Hindlimb muscle (tissue), 1 donor: ENCODE measurements at regions not wholly inside any gene's neighbourhood (a gene's known extent, or its start where the extent isn't known, plus 50 kb on each side); places are given as distances from the start of the nearest gene placed in this dataset.
A peak's percentile ranks its signal among the peaks of the same experiment; 100 is the strongest.

Experiments used
- DNase-seq: peaks from one replicate; pipeline ENCODE4 v3.0.0-alpha.2; 2013

GRCh38 chr6:134520181-134521115 lies 202.5 kb upstream of the SGK1 start:
- peak; percentile 71 for DNase-seq

- DNase-seq = no peak
These were observed 201.6 kb upstream of the SGK1 start for GRCh38 chr6:134519465-134519864.

GRCh38 chr6:134517868-134518267 lies 200.0 kb upstream of the SGK1 start:
- DNase-seq = no peak

- peak; percentile 74 for DNase-seq
These were observed 199.3 kb upstream of the SGK1 start for GRCh38 chr6:134517145-134517658.

- no peak for DNase-seq
These were observed 198.7 kb upstream of the SGK1 start for GRCh38 chr6:134516582-134516981.

GRCh38 chr6:134515986-134516385 lies 198.1 kb upstream of the SGK1 start:
- DNase-seq = no peak

DNA sequence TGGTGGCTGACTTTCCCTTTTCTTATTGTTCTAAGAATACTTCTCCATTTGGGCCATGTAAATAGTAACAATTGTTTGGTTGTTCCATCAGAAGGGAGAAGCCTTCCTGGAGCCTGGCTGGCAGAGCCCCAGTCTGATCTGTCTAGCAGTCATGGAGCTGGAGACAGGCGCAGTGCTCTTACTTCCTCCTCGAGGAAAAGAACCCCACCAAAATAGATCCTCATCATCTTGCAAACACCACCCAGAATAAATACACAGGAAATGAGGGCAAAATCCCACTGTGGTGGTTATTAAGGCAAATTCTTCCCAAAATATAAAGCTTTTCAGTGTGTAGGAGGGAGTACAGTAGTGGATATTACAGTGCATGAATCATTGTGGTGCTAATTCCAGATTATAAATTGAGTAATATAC lies 195.1 kb upstream of the SGK1 start:
- DNase-seq = peak; percentile 55

- DNase-seq = no peak
These were observed 194.2 kb upstream of the SGK1 start for GRCh38 chr6:134511984-134512683.

GRCh38 chr6:134510920-134511319 lies 193.0 kb upstream of the SGK1 start:
- no peak for DNase-seq

DNA sequence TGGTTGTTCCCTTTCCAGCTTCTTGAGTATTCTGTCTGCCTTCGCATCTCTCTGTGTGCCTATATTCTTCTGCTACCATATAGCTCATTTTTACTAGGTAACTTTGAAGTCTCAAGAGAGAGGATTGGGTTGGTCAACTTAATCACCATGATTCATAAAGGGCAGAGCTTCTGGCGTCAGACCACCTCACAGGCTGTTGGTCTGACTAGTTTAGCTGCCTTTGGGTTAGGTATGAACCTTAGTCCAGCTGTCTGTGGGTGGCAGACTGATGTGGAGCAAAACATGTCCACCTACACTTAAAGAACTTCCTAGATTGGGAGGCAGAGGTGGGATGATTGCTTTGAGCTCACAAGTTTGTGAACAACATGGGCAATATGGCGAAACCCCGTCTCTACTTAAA lies 192.2 kb upstream of the SGK1 start:
- DNase-seq = no peak

GRCh38 chr6:134508862-134509498 lies 191.1 kb upstream of the SGK1 start:
- DNase-seq = no peak

DNA sequence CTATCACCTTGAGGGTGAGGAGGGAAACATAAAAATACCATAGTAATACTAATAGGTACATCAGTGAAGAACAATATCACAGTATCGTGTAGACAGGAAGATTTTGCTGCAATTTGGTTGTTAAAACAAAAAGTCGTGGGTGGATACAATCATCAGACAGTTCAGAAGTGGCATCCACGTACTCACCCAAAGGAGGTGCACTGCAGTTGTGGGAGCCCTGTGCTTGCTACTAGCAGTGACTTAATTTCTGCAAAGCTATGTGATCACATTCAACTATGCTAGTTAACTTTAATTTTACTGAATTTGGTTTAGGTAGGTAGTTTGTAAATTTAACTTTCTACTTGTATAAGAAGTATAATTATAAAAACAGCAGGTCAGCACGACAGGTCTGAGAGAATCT lies 188.2 kb upstream of the SGK1 start:
- DNase-seq = no peak

- DNase-seq = no peak
These were observed 185.8 kb upstream of the SGK1 start for GRCh38 chr6:134503585-134504281.

GRCh38 chr6:134502614-134503549 lies 185.0 kb upstream of the SGK1 start:
- DNase-seq = no peak

DNA sequence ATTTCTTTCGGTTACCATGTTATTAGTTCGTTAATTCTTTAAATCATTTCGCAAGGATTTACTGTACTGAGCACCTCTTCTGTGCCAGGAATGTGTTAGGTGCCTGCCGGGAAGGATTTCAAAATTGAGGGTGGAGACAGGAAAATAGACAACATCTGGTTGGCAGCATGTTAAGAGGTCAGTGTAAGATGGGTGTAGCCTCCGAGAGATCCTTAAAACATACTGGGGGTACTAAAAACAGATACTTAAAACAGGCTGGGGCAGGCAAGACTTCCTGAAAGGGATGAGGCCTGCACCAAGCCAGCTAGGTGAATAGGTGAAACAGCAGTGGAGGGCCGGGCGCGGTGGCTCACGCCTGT lies 178.0 kb upstream of the SGK1 start:
- no peak for DNase-seq

GRCh38 chr6:134495203-134495889 lies 177.4 kb upstream of the SGK1 start:
- DNase-seq = no peak

DNA sequence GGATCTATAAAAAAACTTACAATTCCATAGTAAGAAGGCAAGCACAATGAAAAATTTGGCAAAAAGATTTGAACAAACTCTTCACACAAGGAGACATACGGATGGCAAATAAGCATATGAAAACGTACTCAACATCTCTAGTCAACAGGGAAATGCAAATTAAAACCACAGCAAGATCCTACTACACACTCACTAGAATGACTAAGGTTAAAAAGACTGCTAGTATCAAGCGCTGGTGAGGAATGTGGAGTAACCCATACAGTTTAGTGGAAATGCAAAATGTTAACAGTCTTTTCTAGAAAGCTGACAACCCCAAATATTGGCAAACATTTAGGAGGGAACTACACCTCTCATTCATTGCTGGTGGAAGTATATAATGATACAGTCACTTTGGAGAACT lies 175.9 kb upstream of the SGK1 start:
- DNase-seq = no peak

GRCh38 chr6:134491477-134491876 lies 173.6 kb upstream of the SGK1 start:
- DNase-seq = no peak

DNA sequence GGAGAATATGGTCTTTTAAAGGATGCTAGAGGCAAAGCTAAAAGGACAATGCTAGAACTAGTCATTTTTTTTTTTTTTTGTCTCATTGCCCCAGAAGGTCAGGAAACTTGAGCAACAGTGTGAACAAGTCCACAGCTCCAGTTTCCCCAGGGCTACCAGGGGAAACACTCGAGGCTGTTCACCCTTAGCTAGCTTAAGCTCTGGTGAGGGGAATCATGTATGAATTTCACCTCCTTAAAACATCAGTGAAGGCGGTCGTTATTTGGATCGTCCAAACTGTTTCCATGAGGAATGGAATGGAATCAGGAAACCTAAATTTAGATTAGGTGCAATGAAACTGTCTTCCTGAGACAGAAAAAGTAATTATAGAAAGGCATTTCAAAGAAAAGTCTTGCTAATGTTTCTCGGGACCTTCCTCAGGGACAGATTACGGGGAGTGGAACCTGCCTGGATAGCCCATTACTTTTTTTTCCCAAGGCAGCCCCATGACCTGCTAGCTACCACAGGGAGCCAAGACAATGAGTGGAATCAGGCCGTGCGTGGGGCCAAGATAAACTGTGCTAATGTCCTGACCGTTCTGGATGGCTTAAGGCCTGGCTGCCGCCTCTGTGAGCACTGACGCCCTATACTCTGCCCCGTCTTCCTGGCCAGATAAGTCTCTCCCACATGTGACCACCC lies 164.8 kb upstream of the SGK1 start:
- DNase-seq = peak; percentile 51

- no peak for DNase-seq
These were observed 164.1 kb upstream of the SGK1 start for GRCh38 chr6:134481966-134482365.
